Loucy (cell line): ENCODE measurements at regions not wholly inside any gene's neighbourhood (a gene's known extent, or its start where the extent isn't known, plus 50 kb on each side); places are given as distances from the start of the nearest gene placed in this dataset.

Experiments
- CTCF ChIP-seq: fragments of 200-600 bp; sonication (generic); conservative IDR thresholded peaks from 2 replicates; pipeline ENCODE4 v1.5.1; 2014; ENCODE audit warnings: mild to moderate bottlenecking, antibody characterized with exemption, low read length
- EZH2phosphoT487 ChIP-seq: fragments of 200-600 bp; IDR thresholded peaks from 2 replicates; pipeline ENCODE4 v1.6.1; 2018; ENCODE audit warnings: antibody characterized with exemption, mild to moderate bottlenecking, moderate library complexity, borderline replicate concordance

GRCh38 chr1:113207457-113207856 lies 134.5 kb downstream of the LRIG2 start:
- TF ChIP-seq EZH2phosphoT487 (no peak), CTCF (no peak)
